ENCODE measurements at regions not wholly inside any gene's neighbourhood (a gene's known extent, or its start where the extent isn't known, plus 50 kb on each side); places are given as distances from the start of the nearest gene placed in this dataset.
A peak's percentile ranks its signal among the peaks of the same experiment; 100 is the strongest.

- Histone ChIP-seq H2AFZ (ENCODE audit: low read depth, low read length) (no peak overlapping the region), H3K4me2 (ENCODE audit: low read length) (no peak overlapping the region), H3K9me2 (ENCODE audit: insufficient read depth, low read length) (no peaks in the 10 kb centered on the region)
Measured at GRCh38 chr7:26598867-26599266, 265.5 kb downstream of the SKAP2 start.

GRCh38 chr7:26599982-26600381, 264.4 kb downstream of the SKAP2 start:
- no peak overlapping the region for H2AFZ ChIP-seq (ENCODE audit: low read depth, low read length)
- H3K4me3 ChIP-seq (ENCODE audit: low read length), result no peak overlapping the region
- no peaks in the 10 kb centered on the region for H3K36me3 ChIP-seq (ENCODE audit: insufficient read depth, low read length)
- TF ChIP-seq MXI1 (conservative IDR thresholded peaks at IDR 0.05; ENCODE audit: poor library complexity, severe bottlenecking) (no peak), TAF1 (IDR thresholded peaks at IDR 0.05; ENCODE audit: low read depth) (no peak), REST (IDR thresholded peaks at IDR 0.05; ENCODE audit: borderline replicate concordance) (no peak), EP300 (conservative IDR thresholded peaks at IDR 0.05; ENCODE audit: poor library complexity, severe bottlenecking) (no peak), RAD21 (conservative IDR thresholded peaks at IDR 0.05) (no peak), EZH2 (IDR thresholded peaks at IDR 0.05; ENCODE audit: borderline replicate concordance, insufficient read depth, low read length, poor library complexity, severe bottlenecking) (no peak), SMC3 (conservative IDR thresholded peaks at IDR 0.05; ENCODE audit: poor library complexity) (no peak), POLR2AphosphoS5 (IDR thresholded peaks at IDR 0.05) (no peak)
- TF ChIP-seq, protein P1, sequence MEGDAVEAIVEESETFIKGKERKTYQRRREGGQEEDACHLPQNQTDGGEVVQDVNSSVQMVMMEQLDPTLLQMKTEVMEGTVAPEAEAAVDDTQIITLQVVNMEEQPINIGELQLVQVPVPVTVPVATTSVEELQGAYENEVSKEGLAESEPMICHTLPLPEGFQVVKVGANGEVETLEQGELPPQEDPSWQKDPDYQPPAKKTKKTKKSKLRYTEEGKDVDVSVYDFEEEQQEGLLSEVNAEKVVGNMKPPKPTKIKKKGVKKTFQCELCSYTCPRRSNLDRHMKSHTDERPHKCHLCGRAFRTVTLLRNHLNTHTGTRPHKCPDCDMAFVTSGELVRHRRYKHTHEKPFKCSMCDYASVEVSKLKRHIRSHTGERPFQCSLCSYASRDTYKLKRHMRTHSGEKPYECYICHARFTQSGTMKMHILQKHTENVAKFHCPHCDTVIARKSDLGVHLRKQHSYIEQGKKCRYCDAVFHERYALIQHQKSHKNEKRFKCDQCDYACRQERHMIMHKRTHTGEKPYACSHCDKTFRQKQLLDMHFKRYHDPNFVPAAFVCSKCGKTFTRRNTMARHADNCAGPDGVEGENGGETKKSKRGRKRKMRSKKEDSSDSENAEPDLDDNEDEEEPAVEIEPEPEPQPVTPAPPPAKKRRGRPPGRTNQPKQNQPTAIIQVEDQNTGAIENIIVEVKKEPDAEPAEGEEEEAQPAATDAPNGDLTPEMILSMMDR (IDR thresholded peaks at IDR 0.05; ENCODE audit: poor library complexity, severe bottlenecking), result no peak
- H3K9ac ChIP-seq (ENCODE audit: low read length), result no peak overlapping the region
- peak overlapping the region; percentile 67 for H3K27ac ChIP-seq (ENCODE audit: low read length)
- no peak overlapping the region for H3K4me2 ChIP-seq (ENCODE audit: low read length)
- no peaks in the 10 kb centered on the region for H3K27me3 ChIP-seq (ENCODE audit: insufficient read depth, low read depth, low read length)
- H3K9me2 ChIP-seq (ENCODE audit: insufficient read depth, low read length), result no peaks in the 10 kb centered on the region
- H3K9me3 ChIP-seq (ENCODE audit: low read length), result no peaks in the 10 kb centered on the region
- H3F3A ChIP-seq (ENCODE audit: insufficient read depth, low read length, poor library complexity, severe bottlenecking), result no peaks in the 10 kb centered on the region
- no peaks in the 10 kb centered on the region for H3K79me2 ChIP-seq (replicated peaks; ENCODE audit: insufficient read depth, low read length)
- H4K20me1 ChIP-seq (ENCODE audit: insufficient read depth), result no peaks in the 10 kb centered on the region

More at GRCh38 chr7:26598867-26599266, 265.5 kb downstream of the SKAP2 start:
- no peaks in the 10 kb centered on the region for H3K27me3 ChIP-seq (ENCODE audit: insufficient read depth, low read depth, low read length)
- no peaks in the 10 kb centered on the region for H3K9me3 ChIP-seq (ENCODE audit: low read length)
- no peaks in the 10 kb centered on the region for H3K79me2 ChIP-seq (replicated peaks; ENCODE audit: insufficient read depth, low read length)
- H3K27ac ChIP-seq (ENCODE audit: low read length), result no peak overlapping the region
- TF ChIP-seq MXI1 (conservative IDR thresholded peaks at IDR 0.05; ENCODE audit: poor library complexity, severe bottlenecking) (no peak), RAD21 (conservative IDR thresholded peaks at IDR 0.05) (no peak), EP300 (conservative IDR thresholded peaks at IDR 0.05; ENCODE audit: poor library complexity, severe bottlenecking) (no peak), POLR2AphosphoS5 (IDR thresholded peaks at IDR 0.05) (no peak), TAF1 (IDR thresholded peaks at IDR 0.05; ENCODE audit: low read depth) (no peak), REST (IDR thresholded peaks at IDR 0.05; ENCODE audit: borderline replicate concordance) (no peak), SMC3 (conservative IDR thresholded peaks at IDR 0.05; ENCODE audit: poor library complexity) (no peak), EZH2 (IDR thresholded peaks at IDR 0.05; ENCODE audit: borderline replicate concordance, insufficient read depth, low read length, poor library complexity, severe bottlenecking) (no peak)
- TF ChIP-seq, protein P1 (IDR thresholded peaks at IDR 0.05; ENCODE audit: poor library complexity, severe bottlenecking), result no peak
- H3K9ac ChIP-seq (ENCODE audit: low read length), result no peak overlapping the region
- no peaks in the 10 kb centered on the region for H4K20me1 ChIP-seq (ENCODE audit: insufficient read depth)
- H3F3A ChIP-seq (ENCODE audit: insufficient read depth, low read length, poor library complexity, severe bottlenecking), result no peaks in the 10 kb centered on the region
- no peak overlapping the region for H3K4me3 ChIP-seq (ENCODE audit: low read length)
- no peaks in the 10 kb centered on the region for H3K36me3 ChIP-seq (ENCODE audit: insufficient read depth, low read length)

Data from neural cell (in vitro differentiated cells).